ENCODE measurements at regions not wholly inside any gene's neighbourhood (a gene's known extent, or its start where the extent isn't known, plus 50 kb on each side); places are given as distances from the start of the nearest gene placed in this dataset.

GRCh38 chr13:62595976-62596375, 1180.3 kb upstream of the PCDH20 start:
- intact Hi-C loops (cut with DNase I) = no loop called here
- TF ChIP-seq, protein P1, sequence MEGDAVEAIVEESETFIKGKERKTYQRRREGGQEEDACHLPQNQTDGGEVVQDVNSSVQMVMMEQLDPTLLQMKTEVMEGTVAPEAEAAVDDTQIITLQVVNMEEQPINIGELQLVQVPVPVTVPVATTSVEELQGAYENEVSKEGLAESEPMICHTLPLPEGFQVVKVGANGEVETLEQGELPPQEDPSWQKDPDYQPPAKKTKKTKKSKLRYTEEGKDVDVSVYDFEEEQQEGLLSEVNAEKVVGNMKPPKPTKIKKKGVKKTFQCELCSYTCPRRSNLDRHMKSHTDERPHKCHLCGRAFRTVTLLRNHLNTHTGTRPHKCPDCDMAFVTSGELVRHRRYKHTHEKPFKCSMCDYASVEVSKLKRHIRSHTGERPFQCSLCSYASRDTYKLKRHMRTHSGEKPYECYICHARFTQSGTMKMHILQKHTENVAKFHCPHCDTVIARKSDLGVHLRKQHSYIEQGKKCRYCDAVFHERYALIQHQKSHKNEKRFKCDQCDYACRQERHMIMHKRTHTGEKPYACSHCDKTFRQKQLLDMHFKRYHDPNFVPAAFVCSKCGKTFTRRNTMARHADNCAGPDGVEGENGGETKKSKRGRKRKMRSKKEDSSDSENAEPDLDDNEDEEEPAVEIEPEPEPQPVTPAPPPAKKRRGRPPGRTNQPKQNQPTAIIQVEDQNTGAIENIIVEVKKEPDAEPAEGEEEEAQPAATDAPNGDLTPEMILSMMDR (IDR thresholded peaks at IDR 0.05) = no peak
- no peak for TF ChIP-seq POLR2A (IDR thresholded peaks at IDR 0.05; ENCODE audit: low read depth)

DNA sequence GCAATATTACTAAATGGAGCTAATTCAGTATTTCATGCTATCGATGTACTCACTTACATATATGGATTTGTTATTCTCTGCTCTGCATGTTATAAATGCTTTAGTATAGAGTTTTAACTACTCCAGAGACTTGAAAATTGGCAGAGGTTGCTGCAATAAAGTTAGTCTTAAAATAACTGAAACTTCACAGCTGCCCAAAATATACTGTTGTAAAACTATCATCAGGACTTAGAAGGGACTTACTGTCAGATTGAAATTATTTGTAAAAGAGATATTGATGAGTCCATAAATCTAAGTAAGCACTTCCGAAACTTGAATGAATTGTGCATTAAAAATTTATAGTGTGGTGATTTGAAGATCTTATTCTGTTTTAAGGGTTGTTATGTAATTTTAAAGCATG, 1178.2 kb upstream of the PCDH20 start:
- H3K9me3 ChIP-seq = no peaks in the 10 kb centered on the region
- H3K4me3 ChIP-seq = no peak overlapping the region
- 47% methylated on average over 2 of the region's 2 CpGs for WGBS
- TF ChIP-seq POLR2AphosphoS5 (IDR thresholded peaks at IDR 0.05) (no peak), EP300 (IDR thresholded peaks at IDR 0.05) (no peak), POLR2A (IDR thresholded peaks at IDR 0.05; ENCODE audit: low read depth) (no peak)
- TF ChIP-seq, protein P1 (IDR thresholded peaks at IDR 0.05) = no peak
- H3K27me3 ChIP-seq = no peaks in the 10 kb centered on the region
- H3K4me1 ChIP-seq = no peaks in the 10 kb centered on the region
- no peak overlapping the region for H3K27ac ChIP-seq (replicated peaks in 1 of 4)
- DNase-seq (ENCODE audit: extremely low spot score) = no peak
- no peaks in the 10 kb centered on the region for H3K36me3 ChIP-seq
- intact Hi-C loops (cut with DNase I) = no loop called here

More at GRCh38 chr13:62595976-62596375, 1180.3 kb upstream of the PCDH20 start:
- Histone ChIP-seq H3K4me3 (no peak overlapping the region), H3K36me3 (no peaks in the 10 kb centered on the region), H3K27ac (replicated peaks in 1 of 4) (no peak overlapping the region), H3K27me3 (no peaks in the 10 kb centered on the region), H3K9me3 (no peaks in the 10 kb centered on the region), H3K4me1 (no peaks in the 10 kb centered on the region)
- DNase-seq (ENCODE audit: extremely low spot score) = no peak

DNA sequence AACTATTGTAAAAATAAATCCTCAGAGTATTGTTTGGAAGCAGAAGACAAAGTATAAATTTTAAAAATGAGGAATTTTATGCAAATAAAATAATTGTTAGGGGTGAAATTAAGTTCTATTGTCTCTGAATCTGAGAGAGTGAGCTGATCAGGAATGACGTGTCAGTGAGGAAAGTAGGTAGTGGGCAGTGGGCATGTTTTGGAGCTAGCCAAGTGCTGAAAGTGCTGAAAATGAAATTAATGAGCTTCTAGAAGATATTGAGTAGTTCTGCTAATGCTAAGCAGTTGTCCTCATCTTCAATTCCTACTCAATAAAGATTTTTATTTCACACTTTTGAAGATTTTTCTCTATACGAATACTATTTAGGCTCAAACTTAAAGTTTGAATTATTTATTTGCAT, 1167.8 kb upstream of the PCDH20 start:
- no peak for DNase-seq (ENCODE audit: extremely low spot score)

DNA sequence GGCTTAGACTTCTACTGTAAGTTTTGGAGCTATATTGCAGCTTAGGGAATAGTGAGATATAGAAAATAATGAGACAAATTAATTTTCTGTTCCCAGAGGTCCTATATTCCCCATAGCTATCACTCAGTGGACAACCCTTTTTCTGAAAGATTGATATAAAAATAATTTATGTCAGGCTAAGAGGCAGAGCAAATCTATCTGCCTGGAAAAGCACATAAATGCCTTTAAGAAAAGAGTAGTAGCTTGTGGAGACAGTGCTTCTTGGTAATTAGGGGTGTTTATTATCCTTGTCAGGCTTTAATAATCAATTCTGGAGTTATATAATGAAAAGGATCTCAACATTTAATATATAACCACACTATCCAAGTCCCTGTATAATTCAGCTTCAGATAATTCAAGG, 1162.8 kb upstream of the PCDH20 start:
- TF ChIP-seq POLR2A (IDR thresholded peaks at IDR 0.05; ENCODE audit: low read depth) = no peak
- TF ChIP-seq, protein P1 (IDR thresholded peaks at IDR 0.05) = no peak
- TF ChIP-seq EP300 (IDR thresholded peaks at IDR 0.05) = no peak
- no peak for TF ChIP-seq POLR2AphosphoS5 (IDR thresholded peaks at IDR 0.05)
- Histone ChIP-seq H3K4me1 (no peaks in the 10 kb centered on the region), H3K9me3 (no peaks in the 10 kb centered on the region), H3K27ac (replicated peaks in 1 of 4) (no peak overlapping the region), H3K36me3 (no peaks in the 10 kb centered on the region), H3K27me3 (no peaks in the 10 kb centered on the region), H3K4me3 (no peak overlapping the region)
- no peak for DNase-seq (ENCODE audit: extremely low spot score)
- intact Hi-C loops (cut with DNase I) = no loop called here

More for the DNA sequence above, 1167.8 kb upstream of the PCDH20 start:
- H3K27me3 ChIP-seq = no peaks in the 10 kb centered on the region
- H3K4me1 ChIP-seq = no peaks in the 10 kb centered on the region
- no peaks in the 10 kb centered on the region for H3K36me3 ChIP-seq
- H3K4me3 ChIP-seq = no peak overlapping the region
- TF ChIP-seq EP300 (IDR thresholded peaks at IDR 0.05) = no peak
- TF ChIP-seq, protein P1 (IDR thresholded peaks at IDR 0.05) = no peak
- intact Hi-C loops (cut with DNase I) = no loop called here
- H3K27ac ChIP-seq (replicated peaks in 1 of 4) = no peak overlapping the region
- H3K9me3 ChIP-seq = no peaks in the 10 kb centered on the region
- WGBS = 61% methylated on average over 2 of the region's 2 CpGs

GRCh38 chr13:62564770-62565169, 1149.1 kb upstream of the PCDH20 start:
- Histone ChIP-seq H3K9me3 (no peaks in the 10 kb centered on the region), H3K36me3 (no peaks in the 10 kb centered on the region), H3K27me3 (no peaks in the 10 kb centered on the region), H3K27ac (replicated peaks in 1 of 4) (no peak overlapping the region), H3K4me3 (no peak overlapping the region), H3K4me1 (no peaks in the 10 kb centered on the region)
- TF ChIP-seq POLR2AphosphoS5 (IDR thresholded peaks at IDR 0.05) (no peak), EP300 (IDR thresholded peaks at IDR 0.05) (no peak), POLR2A (IDR thresholded peaks at IDR 0.05; ENCODE audit: low read depth) (no peak)
- TF ChIP-seq, protein P1 (IDR thresholded peaks at IDR 0.05) = no peak
- no peak for DNase-seq (ENCODE audit: extremely low spot score)
- 84% methylated on average over 3 of the region's 3 CpGs for WGBS
- intact Hi-C loops (cut with DNase I) = no loop called here

All from esophagus muscularis mucosa (tissue), 4 donors.